Esophagus muscularis mucosa (tissue), 4 donors: ENCODE measurements at regions not wholly inside any gene's neighbourhood (a gene's known extent, or its start where the extent isn't known, plus 50 kb on each side); places are given as distances from the start of the nearest gene placed in this dataset.

ENCODE experiments used
- DNase-seq: peaks from one replicate; pipeline ENCODE4 v3.0.0-alpha.2; 2017; ENCODE audit errors: extremely low spot score
- H3K27ac ChIP-seq, 4 donors: fragments of 200-600 bp; sonication (generic); replicated peaks in 1 of 4; 1 replicate in 3 of 4; 2 replicates in 1 of 4; pipeline ENCODE4 v1.5.1; 2016 to 2019; ENCODE audit warnings: mild to moderate bottlenecking in 1 of 4
- H3K27me3 ChIP-seq, 4 donors: fragments of 200-600 bp; sonication (generic); one replicate each; pipeline versions ENCODE4 v1.5.1 to v1.6.0; 2016 to 2019
- H3K36me3 ChIP-seq, 4 donors: fragments of 200-600 bp; sonication (generic); one replicate each; pipeline ENCODE4 v1.5.1; 2016 to 2019
- H3K4me1 ChIP-seq, 4 donors: fragments of 200-600 bp; sonication (generic); one replicate each; pipeline ENCODE4 v1.5.1; 2016 to 2019
- H3K4me3 ChIP-seq, 4 donors: fragments of 200-600 bp; sonication (generic); 1 replicate in 2 of 4; 2 replicates in 2 of 4; pipeline ENCODE4 v1.5.1; 2016 to 2019; ENCODE audit warnings: mild to moderate bottlenecking in 4 of 4, moderate library complexity in 1 of 4
- H3K9me3 ChIP-seq, 4 donors: fragments of 200-600 bp; sonication (generic); 1 replicate in 3 of 4; 2 replicates in 1 of 4; pipeline ENCODE4 v1.5.1; 2016 to 2019
- EP300 ChIP-seq: sonication (generic); formaldehyde crosslinking; IDR thresholded peaks from one replicate; pipeline ENCODE4 v1.6.1; 2017; ENCODE audit warnings: antibody characterized with exemption
- POLR2A ChIP-seq: fragments of 450-650 bp; IDR thresholded peaks from one replicate; pipeline ENCODE4 v1.6.1; 2017; ENCODE audit warnings: antibody characterized with exemption, moderate library complexity, mild to moderate bottlenecking, low read depth
- POLR2AphosphoS5 ChIP-seq, 2 donors: sonication (generic); formaldehyde crosslinking; IDR thresholded peaks; one replicate each; pipeline ENCODE4 v1.6.1; 2017; ENCODE audit warnings: antibody characterized with exemption in 2 of 2
- WGBS: methylation state at CpG from one replicate; pipeline ENCODE4 v1.1.5; 2018; 5-methylcytosine and 5-hydroxymethylcytosine counted together
- intact Hi-C: fragments of 100-400 bp; cut with DNase I; formaldehyde crosslinking; loops from one replicate; pipeline ENCODE4 v1.15.1; 2023
- TF ChIP-seq, protein P1 (sequence below), 3 experiments: fragments of 200-600 bp in 2 of 3; fragments of 450-650 bp in 1 of 3; sonication (generic) in 2 of 3; IDR thresholded peaks; one replicate each; pipeline ENCODE4 v1.5.1; 2017 to 2019; ENCODE audit warnings: antibody characterized with exemption in 3 of 3, mild to moderate bottlenecking in 2 of 3, moderate library complexity in 1 of 3

DNA sequence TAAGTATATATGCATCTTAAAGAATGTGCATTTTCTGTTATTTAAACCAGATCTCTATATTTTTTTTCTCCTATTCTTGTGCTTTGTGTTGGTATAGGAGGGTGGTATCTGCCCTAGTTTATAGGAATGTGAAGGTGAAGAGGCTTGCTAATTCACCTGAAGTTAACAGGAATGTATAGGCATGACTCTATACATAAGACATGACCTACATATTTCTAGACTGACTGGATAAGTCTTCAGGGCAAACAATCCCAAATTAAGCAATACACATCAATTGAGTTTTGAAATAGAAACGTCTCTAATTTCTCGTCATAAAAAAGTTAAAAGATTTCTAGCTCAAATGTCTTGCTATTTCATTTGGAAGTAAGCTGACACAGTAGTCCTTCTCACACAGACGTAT lies 410.0 kb downstream of the DIPK2A start:
- peaks cover 0 to 9% (median 0%) of the 10 kb centered on the region in 4 donors for H3K9me3 ChIP-seq
- intact Hi-C loops, result no loop called here
- no peak for TF ChIP-seq POLR2AphosphoS5 (IDR thresholded peaks at IDR 0.05)
- no peak for TF ChIP-seq POLR2A
- TF ChIP-seq, protein P1, sequence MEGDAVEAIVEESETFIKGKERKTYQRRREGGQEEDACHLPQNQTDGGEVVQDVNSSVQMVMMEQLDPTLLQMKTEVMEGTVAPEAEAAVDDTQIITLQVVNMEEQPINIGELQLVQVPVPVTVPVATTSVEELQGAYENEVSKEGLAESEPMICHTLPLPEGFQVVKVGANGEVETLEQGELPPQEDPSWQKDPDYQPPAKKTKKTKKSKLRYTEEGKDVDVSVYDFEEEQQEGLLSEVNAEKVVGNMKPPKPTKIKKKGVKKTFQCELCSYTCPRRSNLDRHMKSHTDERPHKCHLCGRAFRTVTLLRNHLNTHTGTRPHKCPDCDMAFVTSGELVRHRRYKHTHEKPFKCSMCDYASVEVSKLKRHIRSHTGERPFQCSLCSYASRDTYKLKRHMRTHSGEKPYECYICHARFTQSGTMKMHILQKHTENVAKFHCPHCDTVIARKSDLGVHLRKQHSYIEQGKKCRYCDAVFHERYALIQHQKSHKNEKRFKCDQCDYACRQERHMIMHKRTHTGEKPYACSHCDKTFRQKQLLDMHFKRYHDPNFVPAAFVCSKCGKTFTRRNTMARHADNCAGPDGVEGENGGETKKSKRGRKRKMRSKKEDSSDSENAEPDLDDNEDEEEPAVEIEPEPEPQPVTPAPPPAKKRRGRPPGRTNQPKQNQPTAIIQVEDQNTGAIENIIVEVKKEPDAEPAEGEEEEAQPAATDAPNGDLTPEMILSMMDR (IDR thresholded peaks at IDR 0.05), result no peak
- TF ChIP-seq EP300, result no peak
- H3K36me3 ChIP-seq, result no peaks in the 10 kb centered on the region
- H3K4me1 ChIP-seq, result peaks cover 0 to 26% (median 15%) of the 10 kb centered on the region in 4 donors
- no peak overlapping the region for H3K4me3 ChIP-seq
- 86% methylated on average over 3 of the region's 3 CpGs for WGBS
- no peaks in the 10 kb centered on the region for H3K27me3 ChIP-seq
- no peak overlapping the region for H3K27ac ChIP-seq
- no peak for DNase-seq

DNA sequence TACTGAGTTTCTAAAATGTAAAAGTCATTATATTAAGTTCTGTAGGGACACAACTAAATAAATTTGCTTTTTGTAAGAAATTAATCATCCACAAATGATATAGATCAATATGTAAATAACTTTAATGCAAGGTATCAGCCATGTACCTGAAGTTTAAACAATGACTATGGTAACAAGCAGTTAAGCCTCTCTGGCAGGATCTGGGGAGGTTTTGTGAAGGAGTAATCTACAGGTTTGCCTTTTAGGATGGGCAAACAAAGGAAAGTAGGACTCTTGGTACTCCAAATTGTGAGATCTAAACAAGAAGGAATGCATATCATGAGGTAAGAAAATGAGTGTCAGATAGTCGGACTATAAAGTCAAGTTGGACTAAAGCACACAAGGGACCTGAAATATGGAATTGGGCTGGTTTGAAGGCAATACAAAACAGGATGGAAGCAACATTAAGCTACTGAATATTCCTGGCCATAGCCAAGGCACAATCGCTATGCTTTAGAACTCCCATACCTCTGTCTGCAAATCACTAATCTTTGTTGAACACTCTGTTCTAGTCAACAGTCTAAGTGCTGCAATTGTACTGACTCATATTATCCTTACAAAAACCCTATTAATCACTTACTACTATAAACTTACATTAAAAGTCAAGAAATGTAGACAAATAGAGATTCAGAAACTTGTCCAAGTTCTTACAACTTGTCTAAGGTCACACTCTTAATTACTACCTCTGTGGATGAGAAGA lies 412.8 kb downstream of the DIPK2A start:
- Histone ChIP-seq H3K4me1 (peaks cover 0 to 26% (median 15%) of the 10 kb centered on the region in 4 donors), H3K27me3 (no peaks in the 10 kb centered on the region), H3K36me3 (no peaks in the 10 kb centered on the region), H3K4me3 (no peak overlapping the region), H3K27ac (peak overlapping the region; percentile 59 to 66 (median 65)), H3K9me3 (no peaks in the 10 kb centered on the region)
- WGBS, result 46% methylated on average over 2 of the region's 2 CpGs
- no peak for DNase-seq
- TF ChIP-seq, protein P1 (IDR thresholded peaks at IDR 0.05), result no peak
- peak in 1 of 2 donors; percentile 53 for TF ChIP-seq POLR2AphosphoS5 (IDR thresholded peaks at IDR 0.05)
- intact Hi-C loops, result no loop called here

DNA sequence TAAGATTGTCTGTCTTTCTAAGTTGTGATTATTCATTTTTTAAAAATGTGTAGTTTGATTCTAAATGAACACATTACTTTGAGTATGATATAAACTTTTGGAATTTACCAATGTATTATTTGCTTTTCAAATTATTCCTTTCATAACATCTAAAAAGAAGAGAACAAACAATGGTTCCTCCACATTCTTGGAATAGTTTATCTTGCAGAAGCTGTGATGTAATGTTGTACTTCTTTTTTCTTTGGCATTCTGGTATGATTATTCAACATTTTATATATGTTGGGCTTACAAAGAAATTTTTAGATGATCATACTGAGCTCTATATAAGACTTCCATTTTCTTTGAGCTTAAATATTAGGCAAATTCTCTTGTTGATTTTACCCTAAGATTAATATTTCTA lies 419.2 kb downstream of the DIPK2A start:
- TF ChIP-seq POLR2A (no peak), EP300 (no peak), POLR2AphosphoS5 (IDR thresholded peaks at IDR 0.05) (no peak)
- TF ChIP-seq, protein P1 (IDR thresholded peaks at IDR 0.05), result no peak
- H3K36me3 ChIP-seq, result no peaks in the 10 kb centered on the region
- no peaks in the 10 kb centered on the region for H3K9me3 ChIP-seq
- DNase-seq, result no peak
- intact Hi-C loops, result no loop called here
- H3K4me3 ChIP-seq, result no peak overlapping the region
- peaks cover 0 to 14% (median 0%) of the 10 kb centered on the region in 4 donors for H3K4me1 ChIP-seq
- H3K27ac ChIP-seq, result no peak overlapping the region
- no peaks in the 10 kb centered on the region for H3K27me3 ChIP-seq

GRCh38 chr3:144391236-144391635 lies 419.6 kb downstream of the DIPK2A start:
- no peaks in the 10 kb centered on the region for H3K9me3 ChIP-seq
- peaks cover 0 to 12% (median 0%) of the 10 kb centered on the region in 4 donors for H3K4me1 ChIP-seq
- no peak overlapping the region for H3K27ac ChIP-seq
- no peaks in the 10 kb centered on the region for H3K27me3 ChIP-seq
- intact Hi-C loops, result no loop called here
- H3K36me3 ChIP-seq, result no peaks in the 10 kb centered on the region
- DNase-seq, result no peak
- no peak overlapping the region for H3K4me3 ChIP-seq
- TF ChIP-seq, protein P1 (IDR thresholded peaks at IDR 0.05), result no peak
- TF ChIP-seq EP300 (no peak), POLR2A (no peak), POLR2AphosphoS5 (IDR thresholded peaks at IDR 0.05) (no peak)

DNA sequence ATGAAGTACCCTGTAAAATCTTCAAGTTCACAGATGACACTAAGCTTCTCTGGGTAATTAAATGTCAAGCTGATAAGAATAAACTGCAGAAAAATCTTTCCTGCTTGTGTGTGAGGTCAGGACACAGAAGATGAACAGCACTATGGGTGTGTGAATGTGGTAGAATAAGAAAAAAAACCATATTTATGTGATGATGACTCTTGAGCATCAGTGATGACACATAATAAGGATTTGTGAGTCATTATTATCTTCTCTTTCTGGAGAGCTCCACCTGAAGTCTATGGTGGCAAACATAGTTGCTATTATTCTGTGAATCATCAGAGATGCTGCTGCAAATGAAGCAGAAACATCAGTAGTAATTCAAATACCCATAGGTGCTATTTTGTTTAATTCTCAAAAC lies 422.4 kb downstream of the DIPK2A start:
- Histone ChIP-seq H3K27ac (no peak overlapping the region), H3K4me3 (no peak overlapping the region), H3K9me3 (peaks cover 0 to 5% (median 1%) of the 10 kb centered on the region in 4 donors), H3K27me3 (no peaks in the 10 kb centered on the region), H3K4me1 (peaks cover 0 to 12% (median 0%) of the 10 kb centered on the region in 4 donors), H3K36me3 (no peaks in the 10 kb centered on the region)
- DNase-seq, result no peak
- intact Hi-C loops, result no loop called here
- no peak for TF ChIP-seq EP300
- no peak for TF ChIP-seq POLR2AphosphoS5 (IDR thresholded peaks at IDR 0.05)
- TF ChIP-seq, protein P1 (IDR thresholded peaks at IDR 0.05), result no peak
- TF ChIP-seq POLR2A, result no peak
